ENCODE measurements at regions not wholly inside any gene's neighbourhood (a gene's known extent, or its start where the extent isn't known, plus 50 kb on each side); places are given as distances from the start of the nearest gene placed in this dataset.

- TF ChIP-seq POLR2A (IDR thresholded peaks at IDR 0.05; ENCODE audit: low read length) (no peak), GATA1 (IDR thresholded peaks at IDR 0.05; ENCODE audit: low read depth, low read length) (no peak)
Observed at GRCh38 chr4:41346306-41347061, 89.8 kb downstream of the UCHL1 start.

All from erythroblast (primary cell).